ENCODE measurements at regions not wholly inside any gene's neighbourhood (a gene's known extent, or its start where the extent isn't known, plus 50 kb on each side); places are given as distances from the start of the nearest gene placed in this dataset.

DNA sequence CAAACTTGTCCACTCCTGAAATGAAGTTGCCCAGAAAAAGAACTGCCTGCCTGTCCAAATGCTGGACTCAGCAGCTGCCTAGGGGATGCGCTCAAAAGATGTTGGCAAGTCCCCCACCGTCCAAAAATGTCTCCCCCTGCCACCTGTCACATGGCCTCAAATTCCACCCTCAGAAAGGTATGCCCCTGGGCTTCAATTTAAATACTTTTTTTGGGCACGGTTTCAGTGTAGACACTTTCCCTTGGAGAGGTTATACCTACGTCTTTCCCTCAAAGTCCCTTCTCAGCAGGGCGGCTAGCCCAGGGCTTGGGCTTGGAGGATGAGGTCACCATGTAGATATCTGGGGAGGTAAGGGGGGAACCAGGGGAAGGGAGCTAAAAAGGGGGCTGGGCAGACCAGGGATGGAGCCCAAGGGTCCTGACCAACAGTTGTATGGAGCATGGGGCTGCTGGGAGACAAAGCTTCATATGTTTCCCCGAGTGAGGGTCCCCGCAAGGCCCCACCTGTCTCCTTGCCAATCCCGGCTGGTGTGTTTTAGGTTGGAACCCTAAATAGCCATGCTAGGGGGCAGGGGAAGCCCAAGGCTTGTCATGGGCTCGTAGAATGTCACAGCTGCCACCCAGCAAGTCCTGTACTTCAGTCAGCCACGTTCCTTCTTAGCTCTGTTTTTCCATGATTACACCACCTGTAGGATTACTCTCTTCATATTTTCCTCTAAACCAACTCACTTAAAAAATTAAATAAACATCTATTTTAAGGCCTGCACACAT lies 131.2 kb upstream of the TBX3 start:
- no peak for DNase-seq (ENCODE audit: low read depth)

DNA sequence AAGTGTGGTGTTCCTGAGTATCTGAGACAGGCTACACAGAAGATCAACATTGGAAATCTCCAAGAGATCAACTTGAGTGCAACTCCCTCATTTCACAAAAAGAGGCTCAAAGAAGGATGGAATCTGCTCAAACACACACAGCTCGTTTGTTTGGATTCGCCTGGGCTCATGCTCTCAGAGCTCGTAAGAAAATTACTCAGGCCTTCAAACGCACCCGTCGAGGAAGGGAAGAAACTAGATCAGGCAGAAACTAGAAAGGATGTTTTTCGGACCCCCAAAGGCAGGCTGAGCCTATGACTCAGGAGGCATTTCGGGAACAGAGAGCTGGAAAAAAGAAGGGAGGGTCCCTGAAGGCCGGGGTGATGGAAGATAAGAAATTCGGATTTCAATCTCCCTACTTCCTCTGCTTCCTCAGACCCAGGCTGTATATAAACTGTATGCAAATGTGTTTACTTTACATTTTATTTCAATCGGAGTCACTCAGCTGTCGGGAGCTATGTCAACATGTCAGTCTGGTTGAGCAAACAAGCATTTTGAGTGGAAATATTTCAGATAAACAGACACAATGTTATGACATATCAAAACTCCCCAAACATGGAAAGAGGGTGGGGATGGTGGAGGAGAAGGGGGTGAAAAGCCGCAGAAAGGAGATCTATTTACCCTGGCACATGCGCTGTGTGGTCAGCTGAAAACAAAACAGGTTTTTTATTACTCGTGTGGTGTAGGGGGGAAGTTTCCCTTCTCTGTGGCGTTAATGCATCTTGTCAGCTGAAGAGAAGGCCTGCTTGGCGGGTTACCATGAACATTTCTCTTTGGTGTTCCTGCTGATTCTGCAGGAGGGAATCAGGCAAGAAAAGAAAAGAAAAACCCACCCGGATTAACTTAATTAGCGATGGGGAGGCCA lies 129.1 kb upstream of the TBX3 start:
- DNase-seq (ENCODE audit: low read depth): no peak

DNA sequence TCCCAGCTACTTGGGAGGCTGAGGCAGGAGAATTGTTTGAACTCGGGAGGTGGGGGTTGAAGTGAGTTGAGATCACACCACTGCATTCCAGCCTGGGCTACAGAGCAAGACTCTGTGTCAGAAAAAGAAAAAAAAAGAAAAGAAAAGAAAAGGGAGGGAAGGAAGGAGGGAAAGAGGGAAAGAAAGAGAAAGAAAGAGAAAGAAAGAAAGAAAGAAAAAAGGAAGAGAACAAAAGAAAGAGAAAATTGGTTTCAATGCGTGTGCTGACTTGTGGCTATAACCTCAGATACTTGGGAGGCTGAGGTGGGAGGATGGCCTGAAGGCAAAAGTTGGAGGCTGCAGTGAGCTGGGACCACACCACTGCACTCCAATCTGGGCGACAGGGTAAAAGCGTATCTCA lies 128.4 kb upstream of the TBX3 start:
- no peak for DNase-seq (ENCODE audit: low read depth)

DNA sequence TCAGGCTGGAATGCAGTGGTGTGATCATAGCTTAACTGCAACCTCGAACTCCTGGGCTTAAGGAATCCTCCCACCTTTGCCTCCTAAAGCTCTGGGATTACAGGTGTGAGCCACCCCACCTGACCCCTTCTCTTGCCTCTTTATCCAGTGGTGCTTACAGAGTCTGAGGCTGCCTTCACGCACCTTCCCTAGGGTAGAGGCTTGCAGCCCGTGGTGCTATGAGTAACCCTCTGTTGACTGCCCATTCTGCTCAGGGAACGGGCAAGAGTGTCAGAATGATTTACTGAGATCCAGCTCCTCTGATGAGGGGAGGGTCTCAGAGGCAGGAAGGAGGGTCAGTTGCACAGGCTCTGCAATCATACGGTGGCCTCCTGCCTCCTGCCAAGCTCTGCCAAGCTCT lies 125.1 kb upstream of the TBX3 start:
- DNase-seq (ENCODE audit: low read depth): no peak

DNA sequence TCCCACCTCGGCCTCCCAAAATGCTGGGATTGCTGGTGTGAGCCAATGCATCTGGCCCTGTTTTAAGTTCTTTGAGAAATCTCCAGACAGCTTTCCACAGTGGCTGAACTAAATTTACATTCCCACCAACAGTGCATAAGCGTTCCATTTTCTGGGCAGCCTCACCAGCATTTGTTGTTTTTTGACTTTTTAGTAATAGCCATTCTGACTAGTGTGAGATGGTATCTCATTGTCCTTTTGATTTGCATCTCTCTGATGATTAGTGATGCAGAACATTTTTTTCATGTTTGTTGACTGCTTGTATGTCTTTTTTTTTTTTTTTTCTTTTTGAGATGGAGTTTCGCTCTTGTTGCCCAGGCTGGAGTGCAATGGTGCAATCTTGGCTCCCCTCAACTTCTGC lies 117.4 kb upstream of the TBX3 start:
- DNase-seq (ENCODE audit: low read depth): peak; percentile 62

DNA sequence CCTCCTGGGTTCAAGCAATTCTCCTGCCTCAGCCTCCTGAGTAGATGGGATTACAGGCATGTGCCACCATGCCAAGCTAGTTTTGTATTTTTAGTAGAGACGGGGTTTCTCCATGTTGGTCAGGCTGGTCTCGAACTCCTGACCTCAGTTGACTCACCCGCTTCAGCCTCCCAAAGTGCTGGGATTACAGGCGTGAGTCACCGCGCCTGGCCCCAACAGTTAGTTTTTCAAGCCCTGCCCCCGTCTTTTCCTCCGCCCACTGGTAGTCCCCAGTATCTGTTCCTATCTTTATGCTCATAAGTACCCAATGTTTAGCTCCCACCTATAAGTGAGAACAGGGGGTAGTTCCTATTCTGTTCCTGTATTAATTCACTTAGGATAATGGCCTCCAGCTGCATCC lies 116.6 kb upstream of the TBX3 start:
- DNase-seq (ENCODE audit: low read depth): peak; percentile 75

DNA sequence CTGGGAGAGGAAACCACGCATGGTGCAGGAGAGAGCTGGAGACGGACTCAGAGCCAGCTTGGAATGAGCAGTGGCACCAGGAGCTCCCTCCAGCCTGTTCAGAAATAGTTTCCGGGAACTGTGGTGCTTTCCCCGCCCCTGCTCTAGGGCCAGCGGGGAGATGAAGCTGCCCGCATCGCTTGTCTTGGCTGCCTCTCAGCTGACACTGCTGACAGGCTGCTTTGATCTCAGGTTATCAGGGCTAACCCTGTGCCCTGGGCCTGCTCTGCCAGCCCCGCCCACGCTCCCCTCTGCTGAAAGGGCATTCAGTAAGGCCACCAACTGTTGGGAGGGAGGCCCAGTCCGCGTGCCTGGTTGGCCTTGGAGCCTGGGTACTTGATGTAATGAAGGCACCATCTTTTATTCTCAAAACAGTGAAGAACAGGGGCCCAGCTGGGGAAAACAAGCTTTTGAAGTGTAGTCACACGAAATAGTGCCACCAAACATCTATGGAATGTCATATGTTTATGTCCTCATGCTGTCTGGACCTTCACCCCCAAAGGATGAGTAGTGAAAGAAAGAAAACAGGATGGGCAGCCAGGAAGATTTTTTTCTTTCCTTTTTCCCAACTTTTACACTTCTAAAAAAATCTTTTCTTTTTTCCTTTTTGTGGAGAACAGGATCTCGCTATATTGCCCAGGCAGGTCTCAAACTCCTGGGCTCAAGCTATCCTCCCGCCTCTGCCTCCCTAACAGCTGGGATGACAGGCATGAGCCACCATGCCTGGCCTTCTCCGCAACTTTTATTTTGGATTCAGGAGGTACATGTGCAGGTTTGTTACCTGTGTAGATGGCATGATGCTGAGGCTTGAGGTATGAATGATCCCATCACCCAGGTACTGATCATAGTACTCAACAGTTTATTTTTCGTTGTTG lies 115.9 kb upstream of the TBX3 start:
- peak; percentile 79 for DNase-seq (ENCODE audit: low read depth)

DNA sequence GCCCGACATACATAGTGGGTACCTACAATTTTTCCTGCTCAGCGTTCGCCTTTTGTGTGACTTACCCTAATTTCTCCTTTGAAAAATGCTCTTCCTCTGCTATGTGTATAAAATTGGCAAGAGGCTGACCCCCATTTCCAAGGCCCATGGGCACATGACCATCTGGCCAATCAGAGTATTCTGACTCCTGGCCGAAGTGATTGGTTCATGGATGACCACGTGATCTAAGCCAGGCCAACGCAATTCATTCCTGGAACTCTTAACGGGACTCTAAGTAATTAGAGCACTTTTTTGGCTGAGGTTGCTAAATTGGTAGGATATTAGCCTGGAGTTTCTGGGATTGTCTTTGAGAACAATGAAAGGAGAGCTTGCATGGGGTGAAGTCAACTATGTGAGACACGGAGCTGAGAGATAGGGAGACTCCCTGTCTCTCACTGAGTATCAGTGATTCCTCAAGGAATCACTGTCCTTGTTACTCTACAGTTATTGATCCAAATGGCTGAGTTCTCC lies 110.1 kb upstream of the TBX3 start:
- DNase-seq (ENCODE audit: low read depth): no peak

DNA sequence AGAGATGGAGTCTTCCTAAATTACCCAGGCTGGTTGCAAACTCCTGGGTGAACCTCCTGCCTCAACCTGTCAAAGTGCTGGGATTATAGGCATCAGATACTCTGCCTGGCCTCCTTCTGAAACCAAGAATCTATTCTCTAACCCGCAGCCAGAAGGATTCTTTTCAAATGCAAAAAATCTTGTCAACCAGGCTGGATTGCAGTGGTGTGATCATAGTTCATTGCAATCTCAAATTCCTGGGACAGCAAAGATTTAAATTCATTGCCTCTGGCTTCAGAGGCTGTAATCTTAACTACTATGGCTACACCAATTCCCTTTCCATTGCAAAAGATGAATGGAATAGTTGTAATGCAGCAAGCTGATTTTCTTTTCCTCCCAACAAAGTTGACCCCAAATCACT lies 106.3 kb upstream of the TBX3 start:
- no peak for DNase-seq (ENCODE audit: low read depth)

DNA sequence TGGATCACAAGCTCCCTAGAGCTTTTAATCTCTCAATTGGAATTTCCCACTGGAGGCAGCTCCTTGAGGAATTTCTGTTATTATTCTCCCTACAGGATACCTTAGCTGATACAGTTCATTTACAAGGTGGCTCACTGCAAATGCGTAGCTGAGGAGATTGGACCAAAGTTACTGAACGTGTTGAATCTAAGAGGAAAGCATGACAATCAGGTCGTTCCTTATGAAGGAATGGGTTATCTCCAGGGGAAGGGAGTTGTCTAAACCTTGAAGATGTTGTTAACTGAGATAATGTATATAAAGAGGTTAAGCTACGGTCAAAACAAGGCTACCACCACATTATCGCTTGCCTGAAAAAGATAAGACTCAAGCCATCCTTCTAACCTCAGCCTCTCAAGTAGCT lies 105.8 kb upstream of the TBX3 start:
- DNase-seq (ENCODE audit: low read depth): no peak

DNA sequence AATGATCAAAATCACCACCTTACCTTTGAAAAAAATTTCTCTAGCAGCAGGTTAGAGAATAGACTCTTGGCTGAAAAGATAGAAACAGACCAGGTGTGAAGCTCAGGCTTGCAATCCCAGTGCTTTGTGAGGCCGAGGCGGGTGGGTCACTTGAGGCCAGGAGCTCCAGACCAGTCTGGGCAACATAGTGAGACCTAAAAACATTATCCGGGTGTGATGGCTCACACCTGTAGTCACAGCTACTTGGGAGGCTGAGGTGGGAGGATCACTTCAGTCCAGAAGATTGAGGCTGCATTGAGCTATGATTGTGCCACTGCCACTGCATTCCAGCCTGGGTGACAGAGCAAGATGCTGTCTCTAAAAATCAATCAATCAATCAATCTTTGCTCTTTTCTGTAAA lies 105.3 kb upstream of the TBX3 start:
- no peak for DNase-seq (ENCODE audit: low read depth)

DNA sequence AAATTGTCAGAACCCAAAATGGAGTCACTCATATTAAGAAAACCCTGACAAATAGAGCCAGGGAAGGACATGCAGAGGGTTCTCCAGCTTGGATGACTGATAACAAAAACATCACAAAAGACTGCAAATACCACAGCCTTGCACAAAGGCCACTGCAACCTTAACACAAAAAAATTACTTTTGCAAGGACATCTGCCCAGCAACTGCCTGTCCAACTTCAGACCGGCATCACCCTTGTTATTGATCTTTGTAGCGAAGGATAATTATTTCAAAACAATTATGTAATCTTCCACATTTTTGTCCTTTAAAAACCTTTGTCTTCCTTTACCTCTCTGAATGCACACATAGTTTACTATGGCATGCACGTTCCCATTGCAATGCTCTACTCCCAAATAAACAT lies 100.6 kb upstream of the TBX3 start:
- peak; percentile 39 for DNase-seq (ENCODE audit: low read depth)

DNA sequence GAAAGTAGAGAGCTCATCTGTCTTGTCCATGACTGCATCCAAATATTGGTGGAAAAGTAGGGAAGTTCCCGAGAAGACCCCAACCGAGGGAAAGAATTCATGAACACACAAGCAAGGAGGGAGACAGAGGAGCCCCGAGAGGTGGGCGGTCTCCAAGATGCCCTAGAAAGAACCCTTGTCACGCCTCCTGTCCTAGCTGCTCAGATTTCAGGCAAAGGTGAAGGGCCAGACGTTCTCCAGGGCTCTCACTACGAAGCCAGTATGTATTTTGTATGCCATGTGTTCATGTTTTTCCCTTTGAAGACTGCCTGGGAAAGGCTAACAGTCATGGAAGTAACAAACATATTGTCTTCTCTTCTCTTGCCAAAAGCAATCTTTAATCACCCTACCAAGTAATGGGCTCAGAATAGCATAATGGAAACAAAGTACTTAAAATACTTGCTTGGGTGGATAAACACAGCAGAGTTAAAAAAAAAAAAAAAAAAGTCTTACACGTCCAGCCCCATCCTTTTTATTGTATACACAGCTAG lies 99.2 kb upstream of the TBX3 start:
- no peak for DNase-seq (ENCODE audit: low read depth)

DNA sequence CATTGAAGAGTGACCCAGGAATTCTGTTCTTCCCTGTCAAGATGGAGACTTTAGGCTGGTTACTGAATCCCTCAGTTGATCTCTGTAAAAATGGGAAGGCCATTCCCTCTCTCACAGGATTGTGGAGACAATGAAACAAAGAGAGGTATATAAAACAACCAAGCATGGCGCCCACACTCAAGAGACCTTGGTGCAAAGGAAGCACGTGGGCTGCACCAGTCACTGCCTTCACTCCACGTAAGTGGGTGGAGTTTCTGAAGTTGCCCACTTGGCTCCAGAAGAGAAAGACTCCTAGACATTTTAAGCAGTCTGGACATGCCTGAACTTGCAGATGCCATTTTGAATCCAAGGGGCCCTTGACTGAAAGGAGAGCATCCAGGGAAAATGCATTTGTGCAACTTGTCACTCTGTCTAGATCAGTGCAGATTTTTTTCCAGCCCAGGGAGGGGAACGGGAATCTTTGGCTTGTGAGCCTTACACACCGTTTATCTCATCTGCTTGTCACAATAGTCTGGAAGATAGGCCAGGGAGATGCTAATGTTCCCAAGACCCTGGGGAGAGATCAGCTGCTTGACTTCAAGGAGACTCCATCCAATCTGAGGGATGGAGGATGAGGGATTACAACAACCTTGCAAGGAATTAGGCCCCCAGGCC lies 96.9 kb upstream of the TBX3 start:
- no peak for DNase-seq (ENCODE audit: low read depth)

DNA sequence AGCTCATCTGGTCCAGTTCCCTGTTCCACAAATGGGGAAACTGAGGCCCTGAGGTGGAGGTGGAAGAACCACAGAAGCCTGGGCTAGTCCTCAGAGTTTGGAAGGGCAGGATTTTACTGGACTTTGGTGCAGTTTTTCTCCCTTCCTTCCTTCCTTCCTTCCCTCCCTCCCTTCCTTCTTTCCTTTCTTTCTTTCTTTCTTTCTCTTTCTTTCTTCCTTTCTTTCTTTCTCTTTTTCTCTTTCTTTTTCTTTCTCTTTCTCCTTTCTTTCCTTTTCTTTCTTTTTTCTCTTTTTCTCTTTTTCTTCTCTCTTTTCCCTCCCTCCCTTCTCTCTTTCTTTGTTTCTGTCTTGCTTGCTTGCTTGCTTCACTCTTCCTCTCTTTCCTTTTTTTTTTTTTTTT lies 95.7 kb upstream of the TBX3 start:
- DNase-seq (ENCODE audit: low read depth): no peak

DNA sequence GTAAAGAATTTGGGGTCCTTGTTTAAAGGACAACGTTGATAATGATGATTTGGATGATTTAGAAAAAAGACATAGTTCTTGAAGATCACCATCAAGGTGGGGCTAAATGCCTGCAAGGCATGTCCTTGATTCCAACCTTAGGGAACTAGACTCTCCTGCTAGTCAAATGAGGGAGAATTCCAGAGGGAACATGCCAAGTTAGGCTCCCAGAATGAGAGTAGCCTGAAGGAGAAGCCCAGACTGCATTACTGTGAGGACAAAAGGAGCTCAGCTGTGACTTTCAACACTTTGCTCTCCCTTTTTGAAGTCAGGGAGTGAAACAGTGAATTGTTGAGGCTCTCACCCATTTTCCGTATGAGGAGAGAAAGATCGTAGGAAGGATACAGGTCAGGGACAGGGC lies 95.2 kb upstream of the TBX3 start:
- no peak for DNase-seq (ENCODE audit: low read depth)

DNA sequence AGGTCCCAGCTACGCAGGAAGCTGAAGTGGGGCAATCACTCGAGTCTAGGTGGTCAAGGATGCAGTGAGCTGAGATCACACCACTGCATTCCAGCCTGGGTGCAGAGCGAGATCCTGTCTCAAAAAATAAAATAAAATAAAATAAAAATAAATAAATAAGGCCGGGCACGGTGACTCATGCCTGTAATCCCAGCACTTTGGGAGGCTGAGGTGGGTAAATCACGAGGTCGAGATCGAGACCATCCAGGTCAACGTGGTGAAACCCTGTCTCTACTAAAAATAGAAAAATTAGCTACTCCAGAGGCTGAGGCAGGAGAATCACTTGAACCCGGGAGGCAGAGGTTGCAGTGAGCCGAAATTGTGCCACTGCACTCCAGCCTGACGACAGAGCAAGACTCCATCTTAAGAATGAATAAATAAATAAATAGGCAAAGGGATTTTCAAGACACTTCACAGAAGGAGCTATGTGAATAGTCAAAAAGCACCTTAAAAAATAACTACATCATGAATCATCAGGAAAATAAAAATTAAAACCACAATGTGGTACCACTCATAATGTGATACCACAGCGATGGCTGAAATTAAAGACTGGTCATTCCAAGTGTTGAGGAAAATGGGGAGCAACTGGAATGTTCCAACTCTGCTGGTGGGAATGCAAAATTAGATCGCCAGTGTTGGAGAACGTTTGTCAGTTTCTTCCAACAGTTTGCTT lies 92.9 kb upstream of the TBX3 start:
- DNase-seq (ENCODE audit: low read depth): peak; percentile 73

DNA sequence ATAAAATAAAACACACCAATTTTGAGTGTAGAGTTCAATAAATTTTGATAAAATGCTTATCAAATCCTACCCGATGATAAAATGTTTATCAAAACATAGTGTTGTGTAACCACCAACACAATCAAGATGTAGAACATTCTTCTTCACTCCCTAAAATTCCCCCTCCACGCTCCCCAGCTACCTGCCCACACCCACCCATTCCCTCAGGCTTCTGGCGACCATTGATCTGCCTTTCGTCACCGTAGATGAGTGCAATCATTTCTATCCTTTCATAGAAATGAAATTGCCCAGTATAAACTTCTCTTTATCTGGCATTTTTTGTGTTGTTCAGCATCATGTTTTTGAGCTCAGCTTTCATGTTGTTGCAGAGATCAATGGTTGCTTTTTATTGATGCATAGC lies 90.7 kb upstream of the TBX3 start:
- DNase-seq (ENCODE audit: low read depth): no peak

DNA sequence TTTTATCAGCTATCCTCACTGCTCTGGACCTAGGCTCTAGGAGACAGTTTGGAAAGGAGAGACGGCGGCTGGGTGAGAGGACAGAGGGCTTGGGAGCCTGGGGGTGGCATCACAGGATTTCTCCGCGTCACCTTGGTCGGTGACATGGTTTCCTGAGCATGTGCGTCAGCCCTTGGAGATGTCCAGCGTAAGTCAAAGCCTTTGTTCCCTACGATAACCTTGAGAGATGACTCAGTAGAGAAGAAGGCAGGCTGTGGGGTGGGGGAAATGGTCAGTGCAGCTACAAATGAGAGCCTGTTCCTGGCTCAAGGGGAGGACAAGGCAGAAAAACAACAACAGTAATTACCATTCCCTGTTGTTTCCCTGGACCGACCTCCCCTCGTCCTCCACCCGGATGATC lies 90.2 kb upstream of the TBX3 start:
- DNase-seq (ENCODE audit: low read depth): peak; percentile 57

DNA sequence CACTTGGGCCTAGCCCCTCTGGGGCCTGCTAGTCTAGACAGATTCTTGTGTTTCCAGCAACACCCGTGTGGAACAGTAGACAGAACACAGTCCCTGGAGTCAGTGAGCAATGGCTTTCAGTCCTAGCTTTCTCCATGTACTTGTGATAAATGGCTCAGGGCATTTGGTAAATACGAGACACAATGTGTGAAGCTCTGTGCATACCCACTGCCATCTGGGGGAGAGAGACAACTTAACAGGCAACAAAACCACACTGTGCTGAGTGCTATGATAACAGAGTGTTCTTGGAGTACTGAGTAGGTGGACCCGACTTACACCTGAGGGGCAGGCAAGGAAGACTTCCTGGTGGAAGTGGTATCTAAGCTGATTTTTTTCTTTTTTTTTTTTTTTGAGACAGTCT lies 86.3 kb upstream of the TBX3 start:
- DNase-seq (ENCODE audit: low read depth): peak; percentile 15

DNA sequence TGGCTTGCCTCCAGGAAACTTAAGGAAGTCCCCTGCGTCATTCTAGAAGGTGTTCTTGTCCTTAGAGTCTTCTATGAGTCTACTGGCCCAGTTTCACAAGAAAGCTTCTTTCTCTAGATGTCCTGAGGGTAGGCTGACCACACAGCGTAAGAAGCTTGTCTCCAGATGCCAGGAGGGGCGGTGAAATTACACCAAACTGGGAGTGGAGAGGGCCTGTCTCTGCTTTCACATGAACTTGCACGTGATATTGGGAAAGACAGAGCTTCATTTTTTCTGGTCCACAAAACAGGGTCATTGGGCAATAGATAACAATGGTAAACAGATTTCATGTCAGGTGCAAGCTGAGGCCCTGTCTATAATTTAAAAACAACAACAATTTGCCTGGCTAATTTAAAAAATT lies 85.7 kb upstream of the TBX3 start:
- DNase-seq (ENCODE audit: low read depth): peak; percentile 44

Data from EH (cell line).